SK-N-MC (cell line): ENCODE measurements at regions not wholly inside any gene's neighbourhood (a gene's known extent, or its start where the extent isn't known, plus 50 kb on each side); places are given as distances from the start of the nearest gene placed in this dataset.

ENCODE experiments used
- DNase-seq: peaks from one replicate; pipeline ENCODE4 v3.0.0-alpha.2; 2011; ENCODE audit warnings: low read depth, low spot score
- H3K27ac ChIP-seq: fragments of 200-600 bp; sonication (generic); 2 replicates; pipeline ENCODE4 v1.5.1; 2016; ENCODE audit warnings: mixed run types
- H3K36me3 ChIP-seq: fragments of 200-600 bp; sonication (generic); 2 replicates; pipeline ENCODE4 v1.6.1; 2017; ENCODE audit warnings: antibody characterized with exemption, low read length, mixed read lengths; ENCODE audit not compliant: insufficient read depth
- H3K4me3 ChIP-seq: fragments of 200-600 bp; sonication (generic); 2 replicates; pipeline ENCODE4 v1.5.1; 2016
- H3K9ac ChIP-seq: fragments of 200-600 bp; sonication (generic); 2 replicates; pipeline ENCODE4 v1.8.0; 2017; ENCODE audit warnings: mixed run types, mixed read lengths; ENCODE audit not compliant: insufficient read length
- H3K9me3 ChIP-seq: fragments of 200-600 bp; sonication (generic); 2 replicates; pipeline ENCODE4 v1.6.1; 2017; ENCODE audit warnings: low read depth, mild to moderate bottlenecking, antibody characterized with exemption, low read length, moderate library complexity, mixed read lengths
- EZH2 ChIP-seq: fragments of 200-600 bp; sonication (generic); IDR thresholded peaks from one replicate; pipeline ENCODE4 v1.6.1; 2017; ENCODE audit warnings: antibody characterized with exemption
- FOXP2 ChIP-seq: optimal IDR thresholded peaks from 2 replicates; pipeline ENCODE3; 2011; ENCODE audit warnings: mild to moderate bottlenecking, moderate library complexity; ENCODE audit not compliant: insufficient read depth; ENCODE audit errors: extremely low read length, control extremely low read depth
- POLR2AphosphoS5 ChIP-seq: IDR thresholded peaks from 2 replicates; pipeline ENCODE4 v1.6.1; 2012; ENCODE audit warnings: mild to moderate bottlenecking, low read depth, low read length, borderline replicate concordance

- H3K27ac ChIP-seq = no peak overlapping the region
- no peaks in the 10 kb centered on the region for H3K9me3 ChIP-seq
- H3K36me3 ChIP-seq = no peaks in the 10 kb centered on the region
- no peak for DNase-seq
- H3K9ac ChIP-seq = no peak overlapping the region
- TF ChIP-seq FOXP2 (no peak), EZH2 (no peak), POLR2AphosphoS5 (no peak)
- no peak overlapping the region for H3K4me3 ChIP-seq
Observed at GRCh38 chr11:13110145-13110544, 101.0 kb downstream of the RASSF10 start.

- H3K36me3 ChIP-seq = no peaks in the 10 kb centered on the region
- no peak overlapping the region for H3K9ac ChIP-seq
- TF ChIP-seq POLR2AphosphoS5 (no peak), FOXP2 (no peak), EZH2 (no peak)
- no peak overlapping the region for H3K4me3 ChIP-seq
- H3K27ac ChIP-seq = no peak overlapping the region
- DNase-seq = no peak
- no peaks in the 10 kb centered on the region for H3K9me3 ChIP-seq
Observed at GRCh38 chr11:13110929-13111812, 102.1 kb downstream of the RASSF10 start.

GRCh38 chr11:13111813-13112130 lies 102.7 kb downstream of the RASSF10 start:
- H3K9me3 ChIP-seq = no peaks in the 10 kb centered on the region
- no peak for TF ChIP-seq EZH2
- no peak for TF ChIP-seq FOXP2
- TF ChIP-seq POLR2AphosphoS5 = no peak
- DNase-seq = no peak
- H3K27ac ChIP-seq = no peak overlapping the region
- H3K9ac ChIP-seq = no peak overlapping the region
- no peaks in the 10 kb centered on the region for H3K36me3 ChIP-seq
- H3K4me3 ChIP-seq = no peak overlapping the region

GRCh38 chr11:13114566-13115379 lies 105.7 kb downstream of the RASSF10 start:
- no peak for DNase-seq
- no peak for TF ChIP-seq POLR2AphosphoS5
- no peak for TF ChIP-seq EZH2
- no peak for TF ChIP-seq FOXP2
- H3K9ac ChIP-seq = no peak overlapping the region
- no peak overlapping the region for H3K4me3 ChIP-seq
- H3K9me3 ChIP-seq = no peaks in the 10 kb centered on the region
- H3K36me3 ChIP-seq = no peaks in the 10 kb centered on the region
- no peak overlapping the region for H3K27ac ChIP-seq

- Histone ChIP-seq H3K4me3 (no peak overlapping the region), H3K36me3 (no peaks in the 10 kb centered on the region), H3K9ac (no peak overlapping the region), H3K27ac (no peak overlapping the region), H3K9me3 (no peaks in the 10 kb centered on the region)
- no peak for DNase-seq
- TF ChIP-seq FOXP2 (no peak), POLR2AphosphoS5 (no peak), EZH2 (no peak)
Observed at GRCh38 chr11:13115380-13115675, 106.2 kb downstream of the RASSF10 start.

- Histone ChIP-seq H3K27ac (no peak overlapping the region), H3K9ac (no peak overlapping the region), H3K9me3 (no peaks in the 10 kb centered on the region), H3K36me3 (no peaks in the 10 kb centered on the region), H3K4me3 (no peak overlapping the region)
- DNase-seq = no peak
- TF ChIP-seq POLR2AphosphoS5 (no peak), EZH2 (no peak), FOXP2 (no peak)
Observed at GRCh38 chr11:13116491-13116890, 107.4 kb downstream of the RASSF10 start.

GRCh38 chr11:13117344-13117743 lies 108.2 kb downstream of the RASSF10 start:
- Histone ChIP-seq H3K4me3 (no peak overlapping the region), H3K36me3 (no peaks in the 10 kb centered on the region), H3K9me3 (no peaks in the 10 kb centered on the region), H3K27ac (no peak overlapping the region), H3K9ac (no peak overlapping the region)
- TF ChIP-seq EZH2 (no peak), FOXP2 (no peak), POLR2AphosphoS5 (no peak)
- DNase-seq = no peak

GRCh38 chr11:13118194-13118593 lies 109.1 kb downstream of the RASSF10 start:
- no peak for DNase-seq
- no peaks in the 10 kb centered on the region for H3K36me3 ChIP-seq
- H3K27ac ChIP-seq = no peak overlapping the region
- H3K9me3 ChIP-seq = no peaks in the 10 kb centered on the region
- TF ChIP-seq EZH2 (no peak), FOXP2 (no peak), POLR2AphosphoS5 (no peak)
- H3K9ac ChIP-seq = no peak overlapping the region
- H3K4me3 ChIP-seq = no peak overlapping the region
